ENCODE measurements at regions not wholly inside any gene's neighbourhood (a gene's known extent, or its start where the extent isn't known, plus 50 kb on each side); places are given as distances from the start of the nearest gene placed in this dataset.

- Histone ChIP-seq H3K36me3 (ENCODE audit: control insufficient read depth in 1 of 2, insufficient read depth in 2 of 2, low read length in 2 of 2) (no peaks in the 10 kb centered on the region), H3K27ac (ENCODE audit: low read length) (no peak overlapping the region), H3K27me3 (ENCODE audit: low read depth, low read length) (no peaks in the 10 kb centered on the region), H3K9me3 (ENCODE audit: control insufficient read depth in 1 of 2, low read length in 2 of 2) (peaks cover 6 to 13% of the 10 kb centered on the region in 2 donors), H3K4me3 (ENCODE audit: low read depth in 1 of 2, low read length in 2 of 2) (no peak overlapping the region), H3K4me1 (ENCODE audit: control insufficient read depth in 1 of 2, insufficient read depth in 2 of 2, low read length in 2 of 2) (no peaks in the 10 kb centered on the region)
Observed at GRCh38 chr15:46732060-46732459, 985.2 kb upstream of the SEMA6D start.

GRCh38 chr15:46735115-46735514, 982.2 kb upstream of the SEMA6D start:
- Histone ChIP-seq H3K36me3 (ENCODE audit: control insufficient read depth in 1 of 2, insufficient read depth in 2 of 2, low read length in 2 of 2) (no peaks in the 10 kb centered on the region), H3K27me3 (ENCODE audit: low read depth, low read length) (no peaks in the 10 kb centered on the region), H3K9me3 (ENCODE audit: control insufficient read depth in 1 of 2, low read length in 2 of 2) (no peaks in the 10 kb centered on the region), H3K4me3 (ENCODE audit: low read depth in 1 of 2, low read length in 2 of 2) (no peak overlapping the region), H3K27ac (ENCODE audit: low read length) (no peak overlapping the region), H3K4me1 (ENCODE audit: control insufficient read depth in 1 of 2, insufficient read depth in 2 of 2, low read length in 2 of 2) (no peaks in the 10 kb centered on the region)

GRCh38 chr15:46751303-46751702, 966.0 kb upstream of the SEMA6D start:
- H3K36me3 ChIP-seq (ENCODE audit: control insufficient read depth in 1 of 2, insufficient read depth in 2 of 2, low read length in 2 of 2) = no peaks in the 10 kb centered on the region
- no peaks in the 10 kb centered on the region for H3K27me3 ChIP-seq (ENCODE audit: low read depth, low read length)
- no peak overlapping the region for H3K27ac ChIP-seq (ENCODE audit: low read length)

GRCh38 chr15:46753946-46754345, 963.4 kb upstream of the SEMA6D start:
- Histone ChIP-seq H3K27ac (ENCODE audit: low read length) (no peak overlapping the region), H3K4me1 (ENCODE audit: control insufficient read depth in 1 of 2, insufficient read depth in 2 of 2, low read length in 2 of 2) (no peaks in the 10 kb centered on the region), H3K9me3 (ENCODE audit: control insufficient read depth in 1 of 2, low read length in 2 of 2) (no peaks in the 10 kb centered on the region), H3K36me3 (ENCODE audit: control insufficient read depth in 1 of 2, insufficient read depth in 2 of 2, low read length in 2 of 2) (no peaks in the 10 kb centered on the region), H3K27me3 (ENCODE audit: low read depth, low read length) (no peaks in the 10 kb centered on the region), H3K4me3 (ENCODE audit: low read depth in 1 of 2, low read length in 2 of 2) (no peak overlapping the region)

More at GRCh38 chr15:46751303-46751702, 966.0 kb upstream of the SEMA6D start:
- H3K4me1 ChIP-seq (ENCODE audit: control insufficient read depth in 1 of 2, insufficient read depth in 2 of 2, low read length in 2 of 2) = no peaks in the 10 kb centered on the region
- no peak overlapping the region for H3K4me3 ChIP-seq (ENCODE audit: low read depth in 1 of 2, low read length in 2 of 2)
- no peaks in the 10 kb centered on the region for H3K9me3 ChIP-seq (ENCODE audit: control insufficient read depth in 1 of 2, low read length in 2 of 2)

- no peak overlapping the region for H3K27ac ChIP-seq (ENCODE audit: low read length)
- H3K4me1 ChIP-seq (ENCODE audit: control insufficient read depth in 1 of 2, insufficient read depth in 2 of 2, low read length in 2 of 2) = no peaks in the 10 kb centered on the region
- H3K36me3 ChIP-seq (ENCODE audit: control insufficient read depth in 1 of 2, insufficient read depth in 2 of 2, low read length in 2 of 2) = no peaks in the 10 kb centered on the region
- H3K4me3 ChIP-seq (ENCODE audit: low read depth in 1 of 2, low read length in 2 of 2) = no peak overlapping the region
- no peaks in the 10 kb centered on the region for H3K27me3 ChIP-seq (ENCODE audit: low read depth, low read length)
- H3K9me3 ChIP-seq (ENCODE audit: control insufficient read depth in 1 of 2, low read length in 2 of 2) = no peaks in the 10 kb centered on the region
Observed at GRCh38 chr15:46763091-46763490, 954.2 kb upstream of the SEMA6D start.

- Histone ChIP-seq H3K27ac (ENCODE audit: low read length) (no peak overlapping the region), H3K9me3 (ENCODE audit: control insufficient read depth in 1 of 2, low read length in 2 of 2) (peaks cover 4 to 9% of the 10 kb centered on the region in 2 donors), H3K27me3 (ENCODE audit: low read depth, low read length) (no peaks in the 10 kb centered on the region), H3K4me1 (ENCODE audit: control insufficient read depth in 1 of 2, insufficient read depth in 2 of 2, low read length in 2 of 2) (no peaks in the 10 kb centered on the region), H3K4me3 (ENCODE audit: low read depth in 1 of 2, low read length in 2 of 2) (no peak overlapping the region), H3K36me3 (ENCODE audit: control insufficient read depth in 1 of 2, insufficient read depth in 2 of 2, low read length in 2 of 2) (no peaks in the 10 kb centered on the region)
Observed at GRCh38 chr15:46764851-46765250, 952.5 kb upstream of the SEMA6D start.

- H3K4me3 ChIP-seq (ENCODE audit: low read depth in 1 of 2, low read length in 2 of 2) = no peak overlapping the region
- peaks cover 4 to 9% of the 10 kb centered on the region in 2 donors for H3K9me3 ChIP-seq (ENCODE audit: control insufficient read depth in 1 of 2, low read length in 2 of 2)
- no peaks in the 10 kb centered on the region for H3K4me1 ChIP-seq (ENCODE audit: control insufficient read depth in 1 of 2, insufficient read depth in 2 of 2, low read length in 2 of 2)
- H3K27me3 ChIP-seq (ENCODE audit: low read depth, low read length) = no peaks in the 10 kb centered on the region
- no peak overlapping the region for H3K27ac ChIP-seq (ENCODE audit: low read length)
- no peaks in the 10 kb centered on the region for H3K36me3 ChIP-seq (ENCODE audit: control insufficient read depth in 1 of 2, insufficient read depth in 2 of 2, low read length in 2 of 2)
Observed at GRCh38 chr15:46766021-46766420, 951.3 kb upstream of the SEMA6D start.

- peaks cover 4 to 9% of the 10 kb centered on the region in 2 donors for H3K9me3 ChIP-seq (ENCODE audit: control insufficient read depth in 1 of 2, low read length in 2 of 2)
- H3K36me3 ChIP-seq (ENCODE audit: control insufficient read depth in 1 of 2, insufficient read depth in 2 of 2, low read length in 2 of 2) = no peaks in the 10 kb centered on the region
- no peaks in the 10 kb centered on the region for H3K27me3 ChIP-seq (ENCODE audit: low read depth, low read length)
- H3K4me3 ChIP-seq (ENCODE audit: low read depth in 1 of 2, low read length in 2 of 2) = no peak overlapping the region
- no peaks in the 10 kb centered on the region for H3K4me1 ChIP-seq (ENCODE audit: control insufficient read depth in 1 of 2, insufficient read depth in 2 of 2, low read length in 2 of 2)
- no peak overlapping the region for H3K27ac ChIP-seq (ENCODE audit: low read length)
Observed at GRCh38 chr15:46768287-46768686, 949.0 kb upstream of the SEMA6D start.

- Histone ChIP-seq H3K4me3 (ENCODE audit: low read depth in 1 of 2, low read length in 2 of 2) (no peak overlapping the region), H3K27me3 (ENCODE audit: low read depth, low read length) (no peaks in the 10 kb centered on the region), H3K36me3 (ENCODE audit: control insufficient read depth in 1 of 2, insufficient read depth in 2 of 2, low read length in 2 of 2) (no peaks in the 10 kb centered on the region), H3K27ac (ENCODE audit: low read length) (no peak overlapping the region), H3K4me1 (ENCODE audit: control insufficient read depth in 1 of 2, insufficient read depth in 2 of 2, low read length in 2 of 2) (no peaks in the 10 kb centered on the region), H3K9me3 (ENCODE audit: control insufficient read depth in 1 of 2, low read length in 2 of 2) (peaks cover 4 to 9% of the 10 kb centered on the region in 2 donors)
Observed at GRCh38 chr15:46773016-46773415, 944.3 kb upstream of the SEMA6D start.

GRCh38 chr15:46778876-46779275, 938.4 kb upstream of the SEMA6D start:
- Histone ChIP-seq H3K9me3 (ENCODE audit: control insufficient read depth in 1 of 2, low read length in 2 of 2) (no peaks in the 10 kb centered on the region), H3K4me3 (ENCODE audit: low read depth in 1 of 2, low read length in 2 of 2) (no peak overlapping the region), H3K27ac (ENCODE audit: low read length) (no peak overlapping the region), H3K27me3 (ENCODE audit: low read depth, low read length) (no peaks in the 10 kb centered on the region), H3K36me3 (ENCODE audit: control insufficient read depth in 1 of 2, insufficient read depth in 2 of 2, low read length in 2 of 2) (no peaks in the 10 kb centered on the region), H3K4me1 (ENCODE audit: control insufficient read depth in 1 of 2, insufficient read depth in 2 of 2, low read length in 2 of 2) (no peaks in the 10 kb centered on the region)

GRCh38 chr15:46786590-46787285, 930.6 kb upstream of the SEMA6D start:
- Histone ChIP-seq H3K27ac (ENCODE audit: low read length) (no peak overlapping the region), H3K9me3 (ENCODE audit: control insufficient read depth in 1 of 2, low read length in 2 of 2) (no peaks in the 10 kb centered on the region), H3K36me3 (ENCODE audit: control insufficient read depth in 1 of 2, insufficient read depth in 2 of 2, low read length in 2 of 2) (no peaks in the 10 kb centered on the region), H3K27me3 (ENCODE audit: low read depth, low read length) (no peaks in the 10 kb centered on the region), H3K4me1 (ENCODE audit: control insufficient read depth in 1 of 2, insufficient read depth in 2 of 2, low read length in 2 of 2) (no peaks in the 10 kb centered on the region), H3K4me3 (ENCODE audit: low read depth in 1 of 2, low read length in 2 of 2) (no peak overlapping the region)

GRCh38 chr15:46795685-46796084, 921.6 kb upstream of the SEMA6D start:
- Histone ChIP-seq H3K36me3 (ENCODE audit: control insufficient read depth in 1 of 2, insufficient read depth in 2 of 2, low read length in 2 of 2) (no peaks in the 10 kb centered on the region), H3K27me3 (ENCODE audit: low read depth, low read length) (no peaks in the 10 kb centered on the region), H3K27ac (ENCODE audit: low read length) (no peak overlapping the region), H3K4me1 (ENCODE audit: control insufficient read depth in 1 of 2, insufficient read depth in 2 of 2, low read length in 2 of 2) (no peaks in the 10 kb centered on the region), H3K4me3 (ENCODE audit: low read depth in 1 of 2, low read length in 2 of 2) (no peak overlapping the region), H3K9me3 (ENCODE audit: control insufficient read depth in 1 of 2, low read length in 2 of 2) (peaks cover 2 to 3% of the 10 kb centered on the region in 2 donors)

Measured in muscle layer of duodenum (tissue), 2 donors.